ENCODE measurements at regions not wholly inside any gene's neighbourhood (a gene's known extent, or its start where the extent isn't known, plus 50 kb on each side); places are given as distances from the start of the nearest gene placed in this dataset.
"Not testable (repeated sequence)": the region's sequence is repeated elsewhere in the genome, so short reads cannot be mapped to it uniquely, and the experiment has no call there.

GRCh38 chr4:132479543-132479942 lies 669.6 kb upstream of the PCDH10 start:
- no peak for ATAC-seq (ENCODE audit: low FRiP score)
- DNase-seq (ENCODE audit: low spot score) = no peak
- TF ChIP-seq, protein P1, sequence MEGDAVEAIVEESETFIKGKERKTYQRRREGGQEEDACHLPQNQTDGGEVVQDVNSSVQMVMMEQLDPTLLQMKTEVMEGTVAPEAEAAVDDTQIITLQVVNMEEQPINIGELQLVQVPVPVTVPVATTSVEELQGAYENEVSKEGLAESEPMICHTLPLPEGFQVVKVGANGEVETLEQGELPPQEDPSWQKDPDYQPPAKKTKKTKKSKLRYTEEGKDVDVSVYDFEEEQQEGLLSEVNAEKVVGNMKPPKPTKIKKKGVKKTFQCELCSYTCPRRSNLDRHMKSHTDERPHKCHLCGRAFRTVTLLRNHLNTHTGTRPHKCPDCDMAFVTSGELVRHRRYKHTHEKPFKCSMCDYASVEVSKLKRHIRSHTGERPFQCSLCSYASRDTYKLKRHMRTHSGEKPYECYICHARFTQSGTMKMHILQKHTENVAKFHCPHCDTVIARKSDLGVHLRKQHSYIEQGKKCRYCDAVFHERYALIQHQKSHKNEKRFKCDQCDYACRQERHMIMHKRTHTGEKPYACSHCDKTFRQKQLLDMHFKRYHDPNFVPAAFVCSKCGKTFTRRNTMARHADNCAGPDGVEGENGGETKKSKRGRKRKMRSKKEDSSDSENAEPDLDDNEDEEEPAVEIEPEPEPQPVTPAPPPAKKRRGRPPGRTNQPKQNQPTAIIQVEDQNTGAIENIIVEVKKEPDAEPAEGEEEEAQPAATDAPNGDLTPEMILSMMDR (IDR thresholded peaks at IDR 0.05) = no peak

GRCh38 chr4:132488555-132488954 lies 660.5 kb upstream of the PCDH10 start:
- TF ChIP-seq, protein P1 (IDR thresholded peaks at IDR 0.05) = no peak
- DNase-seq (ENCODE audit: low spot score) (no peak), ATAC-seq (ENCODE audit: low FRiP score) (no peak)

DNA sequence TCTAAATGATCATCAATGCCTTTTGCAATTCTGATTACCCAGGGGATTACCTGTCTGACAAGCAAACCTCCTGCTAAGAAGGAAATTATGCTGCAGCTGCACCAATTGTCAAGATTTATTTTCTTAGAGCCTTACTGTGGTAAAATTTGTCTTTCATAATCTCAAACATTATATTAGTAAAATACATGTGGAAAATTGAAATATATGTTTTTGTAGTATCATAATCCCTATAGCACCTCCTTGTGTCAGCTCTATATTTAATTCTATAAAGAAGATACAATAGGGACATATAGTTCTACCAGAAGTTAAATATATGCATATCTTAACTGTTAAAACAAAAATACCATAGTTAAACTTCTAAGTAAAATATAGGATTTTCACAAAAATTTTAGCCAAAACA lies 655.6 kb upstream of the PCDH10 start:
- ATAC-seq (ENCODE audit: low FRiP score) (no peak), DNase-seq (ENCODE audit: low spot score) (no peak)
- TF ChIP-seq, protein P1 (IDR thresholded peaks at IDR 0.05) = no peak

DNA sequence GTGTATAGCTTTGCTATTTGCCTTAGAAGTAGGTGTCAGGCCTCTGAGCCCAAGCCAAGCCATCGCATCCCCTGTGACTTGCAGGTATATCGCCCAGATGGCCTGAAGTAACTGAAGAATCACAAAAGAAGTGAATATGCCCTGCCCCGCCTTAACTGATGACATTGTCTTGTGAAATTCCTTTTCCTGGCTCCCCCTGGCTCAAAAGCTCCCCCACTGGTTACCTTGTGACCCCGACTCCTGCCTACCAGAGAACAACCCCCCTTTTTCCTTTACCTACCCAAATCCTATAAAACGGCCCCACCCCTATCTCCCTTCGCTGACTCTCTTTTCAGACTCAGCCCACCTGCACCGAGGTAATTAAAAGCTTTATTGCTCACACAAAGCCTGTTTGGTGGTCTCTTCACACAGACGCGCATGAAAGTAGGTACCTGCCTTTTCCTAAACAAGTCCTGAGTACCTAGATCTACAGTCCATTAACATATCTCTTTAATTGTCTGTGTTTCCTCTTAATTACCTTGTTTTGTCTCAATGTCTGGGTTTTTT lies 653.8 kb upstream of the PCDH10 start:
- not testable (repeated sequence) for ATAC-seq (ENCODE audit: low FRiP score); DNase-seq (ENCODE audit: low spot score)

- DNase-seq (ENCODE audit: low spot score) (no peak), ATAC-seq (ENCODE audit: low FRiP score) (no peak)
- TF ChIP-seq, protein P1 (IDR thresholded peaks at IDR 0.05) = no peak
Measured at GRCh38 chr4:132498215-132498614, 650.9 kb upstream of the PCDH10 start.

DNA sequence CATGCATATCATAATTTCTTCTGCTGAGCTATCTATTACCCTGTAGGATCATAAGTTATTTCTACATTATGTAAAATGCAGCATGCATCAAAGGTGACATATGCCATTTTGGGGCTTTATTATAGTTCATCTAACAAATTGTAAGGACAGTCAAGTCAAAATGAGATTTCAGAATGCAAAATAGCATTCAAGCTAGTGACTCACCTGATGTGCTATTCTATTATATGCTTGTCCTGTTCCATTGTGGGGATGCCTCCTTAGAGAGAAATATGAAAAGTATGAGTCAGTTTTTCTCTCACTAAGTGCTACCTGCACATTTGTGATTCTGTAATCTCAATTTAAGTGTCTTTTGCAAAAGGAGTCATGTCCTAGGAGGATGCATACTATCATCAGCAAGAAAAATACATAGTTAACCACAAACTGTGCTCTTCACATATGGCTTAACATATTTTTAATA lies 647.0 kb upstream of the PCDH10 start:
- DNase-seq (ENCODE audit: low spot score) (no peak), ATAC-seq (ENCODE audit: low FRiP score) (no peak)
- TF ChIP-seq, protein P1 (IDR thresholded peaks at IDR 0.05) = no peak

- TF ChIP-seq, protein P1 (IDR thresholded peaks at IDR 0.05) = no peak
- no peak for DNase-seq (ENCODE audit: low spot score)
- ATAC-seq (ENCODE audit: low FRiP score) = no peak
Measured at GRCh38 chr4:132504438-132504837, 644.7 kb upstream of the PCDH10 start.

Measured in omental fat pad (tissue), 3 donors.